Activated naive CD8-positive, alpha-beta T cell (primary cell): ENCODE measurements at regions not wholly inside any gene's neighbourhood (a gene's known extent, or its start where the extent isn't known, plus 50 kb on each side); places are given as distances from the start of the nearest gene placed in this dataset.

ENCODE experiments used
- H3K27ac Mint-ChIP-seq: one replicate; pipeline ENCODE4 v1.8.0; 2021; ENCODE audit warnings: mixed read lengths
- H3K27me3 Mint-ChIP-seq: one replicate; pipeline ENCODE4 v1.8.0; 2021; ENCODE audit warnings: mixed read lengths
- H3K36me3 Mint-ChIP-seq: one replicate; pipeline ENCODE4 v1.8.0; 2021; ENCODE audit warnings: mixed read lengths
- H3K4me1 Mint-ChIP-seq: one replicate; pipeline ENCODE4 v1.8.0; 2021; ENCODE audit warnings: low read depth, mixed read lengths
- H3K4me3 Mint-ChIP-seq: one replicate; pipeline ENCODE4 v1.8.0; 2021; ENCODE audit warnings: mild to moderate bottlenecking, mixed read lengths
- H3K9me3 Mint-ChIP-seq: one replicate; pipeline ENCODE4 v1.8.0; 2021; ENCODE audit warnings: low read depth, mixed read lengths

GRCh38 chr10:128514536-128514935 is 388.3 kb upstream of the MKI67 start:
- Mint-ChIP-seq H3K27me3 (no peaks in the 10 kb centered on the region), H3K36me3 (no peaks in the 10 kb centered on the region), H3K4me1 (no peaks in the 10 kb centered on the region), H3K4me3 (no peak overlapping the region), H3K9me3 (no peaks in the 10 kb centered on the region), H3K27ac (no peak overlapping the region)

GRCh38 chr10:128516180-128516579 is 390.0 kb upstream of the MKI67 start:
- Mint-ChIP-seq H3K27ac (no peak overlapping the region), H3K9me3 (no peaks in the 10 kb centered on the region), H3K36me3 (no peaks in the 10 kb centered on the region), H3K27me3 (no peaks in the 10 kb centered on the region), H3K4me1 (no peaks in the 10 kb centered on the region), H3K4me3 (no peak overlapping the region)

- Mint-ChIP-seq H3K27ac (no peak overlapping the region), H3K27me3 (no peaks in the 10 kb centered on the region), H3K4me3 (no peak overlapping the region), H3K9me3 (no peaks in the 10 kb centered on the region), H3K4me1 (no peaks in the 10 kb centered on the region), H3K36me3 (no peaks in the 10 kb centered on the region)
These were observed 390.9 kb upstream of the MKI67 start for GRCh38 chr10:128517167-128517566.

- Mint-ChIP-seq H3K36me3 (no peaks in the 10 kb centered on the region), H3K27me3 (no peaks in the 10 kb centered on the region), H3K4me3 (no peak overlapping the region)
These were observed 391.8 kb upstream of the MKI67 start for GRCh38 chr10:128518000-128518399.

GRCh38 chr10:128519581-128519980 is 393.4 kb upstream of the MKI67 start:
- Mint-ChIP-seq H3K27me3 (no peaks in the 10 kb centered on the region), H3K36me3 (no peaks in the 10 kb centered on the region), H3K4me3 (no peak overlapping the region), H3K9me3 (no peaks in the 10 kb centered on the region), H3K27ac (no peak overlapping the region), H3K4me1 (no peaks in the 10 kb centered on the region)

More at GRCh38 chr10:128518000-128518399, 391.8 kb upstream of the MKI67 start:
- no peak overlapping the region for H3K27ac Mint-ChIP-seq
- H3K9me3 Mint-ChIP-seq = no peaks in the 10 kb centered on the region
- no peaks in the 10 kb centered on the region for H3K4me1 Mint-ChIP-seq

GRCh38 chr10:128520211-128520815 is 394.1 kb upstream of the MKI67 start:
- Mint-ChIP-seq H3K4me3 (no peak overlapping the region), H3K4me1 (no peaks in the 10 kb centered on the region), H3K9me3 (no peaks in the 10 kb centered on the region), H3K27me3 (no peaks in the 10 kb centered on the region), H3K36me3 (no peaks in the 10 kb centered on the region), H3K27ac (no peak overlapping the region)

- Mint-ChIP-seq H3K36me3 (no peaks in the 10 kb centered on the region), H3K9me3 (no peaks in the 10 kb centered on the region), H3K4me3 (no peak overlapping the region), H3K27ac (no peak overlapping the region), H3K4me1 (no peaks in the 10 kb centered on the region), H3K27me3 (no peaks in the 10 kb centered on the region)
These were observed 396.5 kb upstream of the MKI67 start for GRCh38 chr10:128522551-128523308.

- no peaks in the 10 kb centered on the region for H3K4me1 Mint-ChIP-seq
These were observed 399.2 kb upstream of the MKI67 start for GRCh38 chr10:128525444-128525843.

GRCh38 chr10:128525936-128526335 is 399.7 kb upstream of the MKI67 start:
- H3K4me1 Mint-ChIP-seq = no peaks in the 10 kb centered on the region
- no peaks in the 10 kb centered on the region for H3K27me3 Mint-ChIP-seq
- H3K36me3 Mint-ChIP-seq = no peaks in the 10 kb centered on the region
- H3K4me3 Mint-ChIP-seq = no peak overlapping the region
- no peak overlapping the region for H3K27ac Mint-ChIP-seq
- H3K9me3 Mint-ChIP-seq = no peaks in the 10 kb centered on the region

More at GRCh38 chr10:128525444-128525843, 399.2 kb upstream of the MKI67 start:
- Mint-ChIP-seq H3K36me3 (no peaks in the 10 kb centered on the region), H3K27ac (no peak overlapping the region), H3K9me3 (no peaks in the 10 kb centered on the region), H3K4me3 (no peak overlapping the region), H3K27me3 (no peaks in the 10 kb centered on the region)

GRCh38 chr10:128526791-128527375 is 400.7 kb upstream of the MKI67 start:
- Mint-ChIP-seq H3K4me3 (no peak overlapping the region), H3K4me1 (no peaks in the 10 kb centered on the region), H3K27me3 (peaks cover 5% of the 10 kb centered on the region), H3K27ac (no peak overlapping the region), H3K9me3 (no peaks in the 10 kb centered on the region), H3K36me3 (no peaks in the 10 kb centered on the region)

- H3K27me3 Mint-ChIP-seq = peaks cover 5% of the 10 kb centered on the region
- H3K36me3 Mint-ChIP-seq = no peaks in the 10 kb centered on the region
- H3K27ac Mint-ChIP-seq = no peak overlapping the region
- no peaks in the 10 kb centered on the region for H3K4me1 Mint-ChIP-seq
- H3K4me3 Mint-ChIP-seq = no peak overlapping the region
- no peaks in the 10 kb centered on the region for H3K9me3 Mint-ChIP-seq
These were observed 401.5 kb upstream of the MKI67 start for GRCh38 chr10:128527711-128528110.

GRCh38 chr10:128528167-128528566 is 401.9 kb upstream of the MKI67 start:
- Mint-ChIP-seq H3K4me1 (no peaks in the 10 kb centered on the region), H3K27ac (no peak overlapping the region)

GRCh38 chr10:128528781-128529180 is 402.6 kb upstream of the MKI67 start:
- Mint-ChIP-seq H3K4me3 (no peak overlapping the region), H3K36me3 (no peaks in the 10 kb centered on the region), H3K27ac (no peak overlapping the region), H3K27me3 (peaks cover 7% of the 10 kb centered on the region), H3K4me1 (no peaks in the 10 kb centered on the region), H3K9me3 (no peaks in the 10 kb centered on the region)

More at GRCh38 chr10:128528167-128528566, 401.9 kb upstream of the MKI67 start:
- H3K27me3 Mint-ChIP-seq = peaks cover 7% of the 10 kb centered on the region
- no peaks in the 10 kb centered on the region for H3K36me3 Mint-ChIP-seq
- H3K9me3 Mint-ChIP-seq = no peaks in the 10 kb centered on the region
- H3K4me3 Mint-ChIP-seq = no peak overlapping the region

GRCh38 chr10:128529225-128529624 is 403.0 kb upstream of the MKI67 start:
- H3K4me3 Mint-ChIP-seq = no peak overlapping the region
- H3K27me3 Mint-ChIP-seq = peaks cover 7% of the 10 kb centered on the region
- H3K36me3 Mint-ChIP-seq = no peaks in the 10 kb centered on the region
- no peak overlapping the region for H3K27ac Mint-ChIP-seq
- H3K4me1 Mint-ChIP-seq = no peaks in the 10 kb centered on the region
- no peaks in the 10 kb centered on the region for H3K9me3 Mint-ChIP-seq

GRCh38 chr10:128530301-128530700 is 404.1 kb upstream of the MKI67 start:
- Mint-ChIP-seq H3K27me3 (peaks cover 7% of the 10 kb centered on the region), H3K4me1 (no peaks in the 10 kb centered on the region), H3K27ac (no peak overlapping the region), H3K36me3 (no peaks in the 10 kb centered on the region), H3K4me3 (no peak overlapping the region), H3K9me3 (no peaks in the 10 kb centered on the region)
